WERI-Rb-1 (cell line): ENCODE measurements at regions not wholly inside any gene's neighbourhood (a gene's known extent, or its start where the extent isn't known, plus 50 kb on each side); places are given as distances from the start of the nearest gene placed in this dataset.

Experiments
- DNase-seq: peaks from one replicate; pipeline ENCODE4 v3.0.0-alpha.2; 2020
- H3K27ac ChIP-seq: fragments of 250-450 bp; sonication (Bioruptor Pico); 2 replicates; pipeline ENCODE4 v1.5.1; 2020; ENCODE audit warnings: mild to moderate bottlenecking, moderate library complexity
- H3K27me3 ChIP-seq: fragments of 250-450 bp; sonication (Bioruptor Pico); 2 replicates; pipeline ENCODE4 v1.5.1; 2021; ENCODE audit warnings: mild to moderate bottlenecking, low read depth, moderate library complexity; ENCODE audit not compliant: insufficient read depth, severe bottlenecking
- H3K36me3 ChIP-seq: fragments of 250-450 bp; sonication (Bioruptor Pico); 2 replicates; pipeline ENCODE4 v1.5.1; 2020; ENCODE audit warnings: mild to moderate bottlenecking, moderate library complexity
- H3K4me3 ChIP-seq: 2 replicates; pipeline ENCODE4 v1.5.1; 2011; ENCODE audit warnings: low read depth, mild to moderate bottlenecking, control low read depth, low read length
- H3K9me3 ChIP-seq: fragments of 250-450 bp; sonication (Bioruptor Pico); 2 replicates; pipeline ENCODE4 v1.5.1; 2021; ENCODE audit warnings: mild to moderate bottlenecking, moderate library complexity; ENCODE audit not compliant: severe bottlenecking
- CTCF ChIP-seq: IDR thresholded peaks from 2 replicates; pipeline ENCODE4 v1.5.1; 2011; ENCODE audit warnings: low read depth, mild to moderate bottlenecking, control low read depth, inconsistent platforms, low read length

DNA sequence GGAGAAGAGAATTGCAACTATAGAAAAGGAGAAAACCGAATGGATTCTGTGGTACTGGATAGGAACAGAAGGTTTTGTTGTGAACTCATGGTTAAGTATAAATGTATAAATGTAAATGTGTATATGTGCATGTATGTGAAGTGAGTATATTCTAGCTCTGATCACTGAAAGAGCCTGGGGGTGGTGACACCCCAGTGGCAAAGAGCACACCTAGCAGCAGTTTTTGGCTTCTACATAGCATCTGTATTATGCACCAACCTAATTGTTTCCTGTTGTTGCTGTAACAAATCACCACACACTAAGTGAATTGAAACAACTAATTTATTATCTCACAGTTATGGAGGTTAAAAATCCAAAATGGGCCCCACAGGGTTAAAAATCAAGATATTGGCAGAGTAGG lies 455.4 kb downstream of the RPS24 start:
- H3K36me3 ChIP-seq, result no peaks in the 10 kb centered on the region
- H3K9me3 ChIP-seq, result peaks cover 8% of the 10 kb centered on the region
- no peaks in the 10 kb centered on the region for H3K27me3 ChIP-seq
- no peak for DNase-seq
- no peak for TF ChIP-seq CTCF
- no peak overlapping the region for H3K4me3 ChIP-seq
- H3K27ac ChIP-seq, result no peak overlapping the region

DNA sequence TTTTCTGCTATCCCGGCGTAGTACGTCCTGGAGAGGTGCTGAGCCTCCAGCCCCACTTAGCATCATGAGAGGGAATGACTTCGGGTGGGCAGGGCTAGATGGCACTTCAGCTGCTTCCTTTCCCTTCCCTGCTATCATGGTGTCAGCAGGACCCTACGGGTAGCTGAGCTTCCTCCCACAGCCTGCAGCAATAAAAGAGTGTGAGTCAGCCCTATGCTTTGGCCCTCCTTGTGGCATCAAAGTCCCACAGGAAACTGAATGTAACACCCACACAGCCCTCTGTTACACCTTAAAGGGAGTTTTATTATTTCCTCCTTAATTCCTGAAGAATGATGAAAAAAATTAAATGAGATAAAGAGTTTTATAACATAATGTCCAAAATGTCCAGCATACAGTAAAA lies 458.1 kb downstream of the RPS24 start:
- peaks cover 8% of the 10 kb centered on the region for H3K9me3 ChIP-seq
- DNase-seq, result no peak
- H3K27me3 ChIP-seq, result no peaks in the 10 kb centered on the region
- H3K27ac ChIP-seq, result no peak overlapping the region
- H3K36me3 ChIP-seq, result no peaks in the 10 kb centered on the region
- TF ChIP-seq CTCF, result no peak
- no peak overlapping the region for H3K4me3 ChIP-seq

DNA sequence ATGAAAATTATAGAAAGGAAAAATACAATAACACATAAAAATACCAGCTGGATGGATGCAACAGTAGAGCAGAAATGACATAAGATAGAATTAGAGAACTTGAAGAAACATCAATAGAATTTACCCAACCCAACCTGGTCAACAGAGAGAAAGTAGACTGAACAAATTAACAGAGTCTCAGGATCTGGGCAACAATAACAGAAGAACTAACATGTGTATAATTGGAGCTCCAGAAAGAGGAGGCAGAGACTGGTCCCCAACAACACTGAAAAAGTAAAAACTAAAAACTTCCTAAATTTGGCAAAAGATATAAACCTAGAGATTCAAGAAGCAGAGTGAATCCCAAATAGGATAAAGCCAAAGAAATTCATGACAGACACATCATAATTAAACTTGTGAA lies 458.8 kb downstream of the RPS24 start:
- no peak for TF ChIP-seq CTCF
- no peaks in the 10 kb centered on the region for H3K27me3 ChIP-seq
- no peak overlapping the region for H3K27ac ChIP-seq
- no peak overlapping the region for H3K4me3 ChIP-seq
- no peak for DNase-seq
- peaks cover 8% of the 10 kb centered on the region for H3K9me3 ChIP-seq
- H3K36me3 ChIP-seq, result no peaks in the 10 kb centered on the region

DNA sequence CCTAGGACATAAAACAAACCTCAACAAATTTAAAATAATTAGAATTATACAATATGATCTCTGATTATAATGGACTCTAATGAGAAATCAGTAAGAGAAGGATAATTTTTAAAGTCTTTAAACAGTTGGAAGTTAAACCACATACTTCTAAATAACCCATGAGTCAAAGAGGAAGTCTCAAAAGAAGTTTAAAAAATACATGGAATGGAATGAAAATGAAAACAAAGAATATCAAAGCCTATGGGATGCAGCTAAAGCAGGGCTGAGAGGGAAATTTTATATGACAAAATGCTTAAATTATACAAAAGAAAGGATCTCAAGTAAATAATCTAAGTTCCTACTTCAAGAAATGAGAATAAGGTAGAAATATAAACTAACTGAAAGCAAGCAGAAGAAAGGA lies 460.5 kb downstream of the RPS24 start:
- no peak for DNase-seq
- peaks cover 6% of the 10 kb centered on the region for H3K9me3 ChIP-seq
- TF ChIP-seq CTCF, result no peak

DNA sequence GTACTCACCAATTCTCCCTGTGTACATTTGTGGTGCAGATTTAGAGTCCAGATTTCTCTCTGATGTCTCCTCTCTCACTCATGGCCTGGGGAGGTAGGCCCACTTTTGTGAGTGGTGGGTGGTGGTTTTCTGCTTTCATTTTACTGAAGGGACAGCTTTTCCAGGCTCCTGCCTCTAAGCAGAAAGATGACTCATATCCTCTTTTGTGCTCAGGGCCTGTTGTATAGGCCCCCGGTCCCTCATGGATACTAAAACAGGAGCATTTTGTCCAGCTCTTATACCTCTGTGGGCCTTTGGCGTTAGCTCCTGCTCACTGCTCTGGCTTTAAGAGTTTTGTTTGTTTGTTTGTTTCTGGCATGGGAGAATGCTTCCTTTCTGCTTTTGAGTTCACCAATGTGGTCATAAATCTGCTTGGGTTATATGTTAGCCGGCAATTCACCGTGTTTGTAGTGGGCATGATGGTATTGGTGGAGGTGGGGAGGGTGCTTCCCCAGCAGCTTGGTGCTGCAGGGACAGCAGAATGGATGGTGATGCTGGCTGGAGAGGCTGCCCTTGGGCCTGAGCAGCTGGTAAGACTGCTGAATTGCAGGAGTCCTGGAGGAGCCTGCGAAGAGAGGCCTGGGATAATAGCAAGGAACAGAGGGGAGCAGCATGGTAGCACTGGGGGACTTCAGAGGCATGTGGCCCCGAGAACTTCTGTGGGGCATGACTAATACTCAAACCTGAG lies 468.7 kb downstream of the RPS24 start:
- Histone ChIP-seq H3K36me3 (no peaks in the 10 kb centered on the region), H3K4me3 (no peak overlapping the region), H3K27me3 (no peaks in the 10 kb centered on the region), H3K27ac (no peak overlapping the region), H3K9me3 (no peaks in the 10 kb centered on the region)
- no peak for DNase-seq
- no peak for TF ChIP-seq CTCF

More for the DNA sequence above, 460.5 kb downstream of the RPS24 start:
- Histone ChIP-seq H3K27me3 (no peaks in the 10 kb centered on the region), H3K27ac (no peak overlapping the region), H3K36me3 (no peaks in the 10 kb centered on the region), H3K4me3 (no peak overlapping the region)

DNA sequence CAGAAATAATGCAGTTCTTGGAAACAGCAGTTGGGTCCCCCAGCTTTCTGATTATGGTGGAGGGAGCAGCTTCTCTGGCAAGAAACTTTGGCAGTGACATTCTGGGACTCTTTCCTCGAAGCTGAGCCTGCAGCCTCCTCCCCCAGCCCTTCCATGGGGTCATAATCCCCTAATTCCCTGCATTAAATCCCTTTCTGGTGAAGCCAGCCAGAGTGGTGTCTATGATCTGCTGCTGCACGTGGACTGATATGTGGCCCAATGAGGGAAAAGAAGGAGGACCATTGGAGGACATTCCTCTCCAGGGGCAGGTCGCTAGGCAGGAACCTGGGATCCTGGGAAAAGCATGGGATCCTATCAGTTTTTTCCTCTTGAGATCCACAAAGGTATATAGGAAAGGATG lies 470.5 kb downstream of the RPS24 start:
- no peak overlapping the region for H3K27ac ChIP-seq
- peak; percentile 65 for DNase-seq
- H3K4me3 ChIP-seq, result no peak overlapping the region
- TF ChIP-seq CTCF, result no peak
- H3K27me3 ChIP-seq, result no peaks in the 10 kb centered on the region
- no peaks in the 10 kb centered on the region for H3K36me3 ChIP-seq
- no peaks in the 10 kb centered on the region for H3K9me3 ChIP-seq
